ENCODE measurements at regions not wholly inside any gene's neighbourhood (a gene's known extent, or its start where the extent isn't known, plus 50 kb on each side); places are given as distances from the start of the nearest gene placed in this dataset.

DNA sequence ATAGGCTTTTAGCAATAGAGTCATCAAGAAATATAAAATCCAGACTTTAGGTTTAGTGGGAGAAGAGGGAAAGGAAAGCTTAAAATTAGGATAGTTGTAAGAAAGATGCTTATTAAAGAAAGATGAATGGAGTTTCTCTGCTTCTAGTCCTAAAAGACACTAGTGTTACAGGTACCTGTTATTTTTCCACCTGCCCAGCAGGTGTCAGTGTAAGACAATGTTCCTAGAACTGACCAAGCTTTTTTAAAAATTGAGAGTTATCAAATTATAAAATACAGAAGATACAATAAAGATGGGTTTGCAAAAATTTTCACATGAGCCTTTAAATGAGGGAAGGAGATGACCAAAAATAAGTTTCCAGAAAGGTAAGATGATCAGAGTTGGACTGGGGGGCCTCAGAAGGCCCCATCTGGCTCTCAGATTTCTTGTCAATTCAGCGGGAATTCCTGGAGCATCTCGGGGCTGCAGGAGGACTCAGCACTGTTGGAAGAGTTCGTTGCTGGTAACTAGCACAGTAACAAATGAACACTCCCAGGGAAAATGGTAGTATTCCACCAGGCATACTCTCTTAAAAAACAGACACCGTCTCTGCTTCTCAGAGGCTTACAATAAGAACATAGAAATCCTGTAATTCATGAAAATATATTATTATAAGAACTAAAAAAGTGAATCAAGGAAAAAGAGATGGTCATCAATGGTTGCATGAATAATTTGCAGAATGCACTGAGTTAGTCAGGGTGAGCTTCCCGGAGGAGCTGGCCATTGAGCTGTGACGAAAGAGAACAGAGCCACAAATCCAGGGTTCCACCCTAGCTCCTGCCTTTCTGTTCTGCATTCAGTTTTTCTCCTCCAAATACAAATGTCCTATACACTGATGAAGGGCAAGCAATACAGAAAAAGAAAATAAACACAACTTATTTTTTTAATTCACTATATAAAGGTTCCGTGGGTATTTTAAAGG, 71.8 kb upstream of the PIK3CG start:
- H3K27ac ChIP-seq (ENCODE audit: low read depth in 2 of 2, low read length in 2 of 2): no peak overlapping the region
- FAIRE-seq (peak; percentile 53), DNase-seq (peak in 2 of 5 donors; percentile 46 to 56)
- TF ChIP-seq, protein P1, sequence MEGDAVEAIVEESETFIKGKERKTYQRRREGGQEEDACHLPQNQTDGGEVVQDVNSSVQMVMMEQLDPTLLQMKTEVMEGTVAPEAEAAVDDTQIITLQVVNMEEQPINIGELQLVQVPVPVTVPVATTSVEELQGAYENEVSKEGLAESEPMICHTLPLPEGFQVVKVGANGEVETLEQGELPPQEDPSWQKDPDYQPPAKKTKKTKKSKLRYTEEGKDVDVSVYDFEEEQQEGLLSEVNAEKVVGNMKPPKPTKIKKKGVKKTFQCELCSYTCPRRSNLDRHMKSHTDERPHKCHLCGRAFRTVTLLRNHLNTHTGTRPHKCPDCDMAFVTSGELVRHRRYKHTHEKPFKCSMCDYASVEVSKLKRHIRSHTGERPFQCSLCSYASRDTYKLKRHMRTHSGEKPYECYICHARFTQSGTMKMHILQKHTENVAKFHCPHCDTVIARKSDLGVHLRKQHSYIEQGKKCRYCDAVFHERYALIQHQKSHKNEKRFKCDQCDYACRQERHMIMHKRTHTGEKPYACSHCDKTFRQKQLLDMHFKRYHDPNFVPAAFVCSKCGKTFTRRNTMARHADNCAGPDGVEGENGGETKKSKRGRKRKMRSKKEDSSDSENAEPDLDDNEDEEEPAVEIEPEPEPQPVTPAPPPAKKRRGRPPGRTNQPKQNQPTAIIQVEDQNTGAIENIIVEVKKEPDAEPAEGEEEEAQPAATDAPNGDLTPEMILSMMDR (IDR thresholded peaks at IDR 0.05; ENCODE audit: borderline replicate concordance, extremely low read depth, insufficient read depth): peak; percentile 46
- intact Hi-C loops (cut with DNase I): no loop called here
- no peaks in the 10 kb centered on the region for H3K27me3 ChIP-seq (ENCODE audit: control insufficient read depth, insufficient read depth, low read length)
- H3K9me3 ChIP-seq (ENCODE audit: control insufficient read depth in 2 of 3, insufficient read depth in 1 of 3, low read length in 3 of 3): peaks cover 0 to 4% (median 0%) of the 10 kb centered on the region in 3 donors
- H3K4me1 ChIP-seq (ENCODE audit: control insufficient read depth in 2 of 3, insufficient read depth in 2 of 3, low read depth in 1 of 3, low read length in 3 of 3): no peaks in the 10 kb centered on the region
- H3K36me3 ChIP-seq (ENCODE audit: control insufficient read depth in 2 of 3, insufficient read depth in 3 of 3, low read length in 3 of 3): no peaks in the 10 kb centered on the region
- no peak overlapping the region for H3K9ac ChIP-seq (ENCODE audit: low read length in 3 of 3)
- H3K4me3 ChIP-seq (ENCODE audit: low read length in 3 of 3): no peak overlapping the region

DNA sequence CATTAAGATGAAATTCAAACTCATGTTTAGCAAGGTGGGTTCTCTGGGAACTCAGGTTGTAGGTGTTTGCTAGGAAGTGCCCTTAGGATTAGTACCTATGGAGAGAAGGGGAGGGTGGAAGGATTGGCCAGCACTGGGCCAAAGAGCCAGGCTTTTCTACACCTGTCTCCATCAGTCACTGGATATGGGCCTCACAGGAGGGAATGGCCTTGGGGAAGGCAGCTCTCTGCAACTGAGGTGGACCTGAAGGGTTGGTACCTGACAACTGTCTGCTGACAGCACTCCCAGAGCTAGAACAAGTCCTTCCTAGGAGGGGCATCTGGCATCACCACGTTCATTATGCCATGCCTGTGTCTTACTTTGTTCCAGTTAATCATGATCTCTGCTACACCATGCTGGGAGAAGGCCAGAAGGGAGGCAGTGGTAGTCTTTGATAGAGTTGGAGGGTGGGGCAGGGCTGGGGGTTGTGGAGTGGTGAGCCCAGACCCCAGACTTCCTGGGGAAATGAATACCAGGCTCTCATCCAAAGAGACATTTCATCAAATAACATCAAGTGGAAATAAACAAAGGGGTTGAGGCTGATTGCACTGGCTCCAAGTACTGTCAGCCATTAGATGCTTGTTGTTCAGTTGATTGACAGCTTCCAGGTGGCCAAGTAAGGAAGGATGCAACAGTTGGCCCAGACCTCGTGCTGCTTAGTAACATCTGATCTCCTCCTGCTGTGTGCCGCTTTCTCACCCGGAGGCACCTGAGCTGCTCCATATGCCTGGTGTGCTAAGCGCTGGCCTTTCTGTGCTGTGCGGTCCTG, 70.6 kb upstream of the PIK3CG start:
- Histone ChIP-seq H3K9ac (ENCODE audit: low read length in 3 of 3) (no peak overlapping the region), H3K9me3 (ENCODE audit: control insufficient read depth in 2 of 3, insufficient read depth in 1 of 3, low read length in 3 of 3) (peaks cover 0 to 4% (median 0%) of the 10 kb centered on the region in 3 donors), H3K27ac (ENCODE audit: low read depth in 2 of 2, low read length in 2 of 2) (no peak overlapping the region), H3K27me3 (ENCODE audit: control insufficient read depth, insufficient read depth, low read length) (no peaks in the 10 kb centered on the region), H3K4me3 (ENCODE audit: low read length in 3 of 3) (no peak overlapping the region), H3K4me1 (ENCODE audit: control insufficient read depth in 2 of 3, insufficient read depth in 2 of 3, low read depth in 1 of 3, low read length in 3 of 3) (no peaks in the 10 kb centered on the region), H3K36me3 (ENCODE audit: control insufficient read depth in 2 of 3, insufficient read depth in 3 of 3, low read length in 3 of 3) (no peaks in the 10 kb centered on the region)
- DNase-seq (no peak), FAIRE-seq (no peak)
- intact Hi-C loops (cut with DNase I): no loop called here
- TF ChIP-seq, protein P1 (IDR thresholded peaks at IDR 0.05; ENCODE audit: borderline replicate concordance, extremely low read depth, insufficient read depth): no peak

DNA sequence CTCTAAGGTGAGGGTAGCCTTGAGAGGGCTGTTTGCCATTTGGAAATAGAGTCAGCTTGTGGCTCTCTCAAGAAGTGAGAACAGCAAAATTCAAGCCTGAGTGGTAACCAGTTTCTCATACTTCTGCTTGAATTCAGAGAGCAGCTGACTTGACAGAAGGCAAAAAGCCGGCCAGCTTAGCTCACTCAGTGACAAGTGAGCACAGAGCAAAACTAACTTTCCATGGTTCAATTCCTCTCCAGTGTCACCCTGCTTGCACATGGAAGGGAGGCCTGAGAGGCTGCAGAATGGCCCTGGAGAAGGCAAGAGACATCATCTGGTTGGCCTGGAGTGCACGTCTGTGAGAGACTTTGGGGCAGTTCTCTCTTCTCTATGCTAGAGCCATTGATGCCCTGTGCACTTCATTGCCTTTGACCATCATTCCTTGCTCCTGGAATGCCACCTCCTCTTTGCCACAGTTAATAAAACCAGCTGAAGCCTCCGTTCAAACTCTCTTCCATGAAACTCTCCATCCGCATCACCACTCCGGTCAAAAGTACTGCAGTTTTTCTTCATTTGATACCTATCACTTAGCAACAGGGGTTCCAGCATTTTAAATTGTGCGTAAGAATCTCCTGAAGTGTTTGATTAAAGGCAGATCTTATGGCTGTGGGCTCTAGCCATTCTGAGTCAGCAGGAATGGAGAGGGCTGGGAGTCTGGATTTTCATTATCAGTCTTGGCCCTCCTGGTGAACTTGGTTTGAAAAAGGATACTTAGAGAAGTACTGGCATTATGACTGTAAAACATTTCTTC, 69.8 kb upstream of the PIK3CG start:
- H3K9ac ChIP-seq (ENCODE audit: low read length in 3 of 3): no peak overlapping the region
- intact Hi-C loops (cut with DNase I): no loop called here

More for the DNA sequence above, 69.8 kb upstream of the PIK3CG start:
- no peak for DNase-seq
- Histone ChIP-seq H3K9me3 (ENCODE audit: control insufficient read depth in 2 of 3, insufficient read depth in 1 of 3, low read length in 3 of 3) (peaks cover 0 to 4% (median 0%) of the 10 kb centered on the region in 3 donors), H3K4me3 (ENCODE audit: low read length in 3 of 3) (no peak overlapping the region), H3K4me1 (ENCODE audit: control insufficient read depth in 2 of 3, insufficient read depth in 2 of 3, low read depth in 1 of 3, low read length in 3 of 3) (no peaks in the 10 kb centered on the region), H3K27ac (ENCODE audit: low read depth in 2 of 2, low read length in 2 of 2) (no peak overlapping the region), H3K27me3 (ENCODE audit: control insufficient read depth, insufficient read depth, low read length) (no peaks in the 10 kb centered on the region), H3K36me3 (ENCODE audit: control insufficient read depth in 2 of 3, insufficient read depth in 3 of 3, low read length in 3 of 3) (no peaks in the 10 kb centered on the region)
- TF ChIP-seq, protein P1 (IDR thresholded peaks at IDR 0.05; ENCODE audit: borderline replicate concordance, extremely low read depth, insufficient read depth): no peak
- FAIRE-seq: no peak
